Superior temporal gyrus (tissue), 1 donor: ENCODE measurements at regions not wholly inside any gene's neighbourhood (a gene's known extent, or its start where the extent isn't known, plus 50 kb on each side); places are given as distances from the start of the nearest gene placed in this dataset.
A peak's percentile ranks its signal among the peaks of the same experiment; 100 is the strongest.
"Not testable (repeated sequence)": the region's sequence is repeated elsewhere in the genome, so short reads cannot be mapped to it uniquely, and the experiment has no call there.

Experiments used
- DNase-seq: peaks from one replicate; pipeline ENCODE4 v3.0.0-alpha.2; 2016; ENCODE audit errors: extremely low spot score

DNA sequence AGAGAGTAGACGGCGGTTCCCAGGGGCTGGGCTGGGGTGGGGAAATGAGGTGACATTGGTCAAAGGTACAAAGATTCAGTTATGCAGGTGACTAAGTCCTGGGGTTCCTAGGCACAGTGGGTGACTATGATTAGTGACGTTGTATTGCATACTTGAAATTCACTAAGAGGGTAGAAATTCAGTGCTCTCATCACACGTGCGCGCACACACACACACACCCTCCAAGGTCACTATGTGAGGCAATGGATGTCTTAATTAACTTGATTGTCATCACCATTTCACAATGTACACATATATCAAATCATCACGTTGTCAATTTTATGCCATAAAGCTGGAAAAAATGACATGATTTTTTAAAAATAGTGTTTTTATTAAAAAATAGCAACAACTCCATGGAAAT is 92.9 kb upstream of the ALKAL2 start:
- no peak for DNase-seq

DNA sequence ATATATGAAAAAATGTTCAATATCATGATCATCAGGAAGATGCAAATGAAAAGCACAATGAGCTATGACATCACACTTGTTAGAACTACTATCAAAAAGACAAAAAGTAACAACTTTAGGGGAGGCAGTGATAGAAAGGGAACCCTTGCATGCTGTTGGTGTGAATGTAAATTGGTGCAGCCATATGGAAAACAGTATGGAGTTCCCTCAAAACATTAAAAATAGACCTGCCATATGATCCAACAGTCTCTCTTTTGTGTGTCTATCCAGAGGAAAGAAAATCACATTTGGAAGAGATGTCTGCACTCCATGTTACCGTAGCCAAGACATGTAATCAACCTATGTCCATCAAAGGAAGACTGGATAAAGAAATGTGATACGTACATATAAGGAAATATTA is 92.3 kb upstream of the ALKAL2 start:
- no peak for DNase-seq

GRCh38 chr2:379778-380177 is 91.9 kb upstream of the ALKAL2 start:
- no peak for DNase-seq

DNA sequence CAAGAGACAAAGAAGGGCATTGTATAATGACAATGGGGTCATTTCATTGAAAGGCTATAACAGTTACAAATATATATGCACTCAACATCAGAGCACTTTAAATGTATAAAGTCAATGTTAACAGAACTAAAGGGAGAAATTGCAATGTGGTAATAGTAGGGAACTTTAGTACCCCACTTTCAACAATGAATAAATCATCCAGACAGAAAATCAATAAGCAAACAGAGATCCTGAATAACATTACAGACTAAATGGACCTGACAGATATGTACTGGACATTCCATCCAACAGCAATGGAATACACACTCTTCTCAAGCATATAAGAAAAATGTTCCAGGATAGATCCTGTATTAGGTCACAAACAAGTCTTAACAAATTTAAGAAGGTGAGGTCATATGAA is 90.5 kb upstream of the ALKAL2 start:
- DNase-seq = no peak

DNA sequence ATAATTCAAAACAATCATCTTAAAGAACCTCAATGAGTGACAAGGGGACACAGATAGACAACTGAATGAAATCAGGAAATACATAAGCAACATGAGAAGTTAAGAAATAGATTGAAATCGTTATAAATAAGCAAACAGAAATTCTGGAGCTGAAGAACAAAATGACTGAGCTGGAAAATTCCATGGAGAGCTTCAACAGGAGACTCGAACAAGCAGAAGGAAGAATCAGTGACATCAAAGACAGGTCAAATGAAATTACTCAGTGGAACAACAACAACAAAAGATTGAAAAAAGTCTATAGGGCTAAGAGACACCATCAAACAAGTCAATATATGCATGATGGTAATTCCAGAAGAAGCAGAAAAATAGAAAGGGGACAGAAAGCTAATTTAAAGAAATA is 89.5 kb upstream of the ALKAL2 start:
- DNase-seq = no peak

DNA sequence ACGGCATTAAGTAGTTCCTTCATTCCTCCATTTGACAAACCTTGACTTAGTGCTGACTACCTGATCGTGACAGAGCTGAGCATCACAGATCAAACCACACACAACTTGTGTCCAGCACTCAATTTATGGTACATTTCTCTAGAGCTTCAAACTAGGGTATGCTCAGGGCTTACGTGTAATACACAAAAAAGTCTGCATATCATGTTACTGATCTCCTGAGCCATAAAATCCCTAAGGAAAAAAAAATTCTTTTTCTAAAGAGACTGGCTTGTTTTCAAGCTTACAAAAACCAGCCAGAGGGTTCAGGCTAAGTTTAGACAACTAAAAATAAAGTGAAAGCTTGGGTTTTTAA is 88.0 kb upstream of the ALKAL2 start:
- peak; percentile 28 for DNase-seq

DNA sequence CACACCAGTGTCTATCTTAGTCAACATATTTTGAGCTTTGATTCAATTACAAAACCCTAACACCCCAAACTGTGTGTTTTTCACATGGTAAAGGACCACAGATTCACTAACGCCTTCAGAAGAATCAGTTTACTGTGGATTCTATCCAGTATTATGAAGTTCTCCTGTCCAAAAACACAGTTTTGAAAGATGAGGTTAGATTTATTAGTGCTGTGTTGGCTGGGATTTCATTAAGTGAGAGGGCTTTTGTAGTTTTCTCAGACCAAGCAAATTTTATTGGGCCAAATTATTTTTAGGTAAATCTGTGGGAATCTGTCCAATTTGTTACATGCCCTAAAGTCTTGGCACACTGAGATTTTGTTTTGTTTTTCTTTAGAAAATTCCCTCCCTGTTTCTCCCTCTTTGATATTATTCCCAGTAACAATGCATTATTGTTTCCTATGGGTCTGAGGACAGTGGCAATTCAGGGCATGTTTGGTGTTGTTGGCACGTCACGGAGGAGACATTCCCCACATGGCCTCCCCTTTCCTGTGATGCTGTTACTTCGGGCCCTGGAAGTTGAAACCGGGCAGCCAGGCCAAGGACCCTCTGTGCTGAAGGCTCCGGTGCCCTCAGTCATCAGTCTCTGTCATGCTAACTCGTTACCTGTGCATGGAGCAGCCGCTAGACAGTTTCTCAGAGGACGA is 87.5 kb upstream of the ALKAL2 start:
- peak; percentile 64 for DNase-seq

DNA sequence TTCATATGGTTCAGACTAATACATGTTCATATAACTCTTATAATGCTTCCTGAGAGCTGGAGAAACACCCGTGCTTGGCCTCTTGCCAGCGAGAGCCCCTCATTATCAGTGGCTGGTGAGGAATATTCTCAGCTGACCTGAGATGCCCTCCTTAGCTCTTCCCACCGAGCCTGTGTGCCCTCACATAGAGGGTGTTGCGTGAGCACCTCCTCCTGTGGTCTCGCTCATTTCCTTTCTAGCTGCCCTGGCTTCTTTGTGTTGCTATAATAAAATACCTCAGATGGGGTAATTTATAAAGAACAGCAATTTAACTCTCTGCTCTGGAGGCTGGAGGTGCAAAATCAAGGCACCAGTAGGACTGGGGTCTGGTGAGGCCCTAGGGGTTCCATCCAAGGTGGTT is 80.5 kb upstream of the ALKAL2 start:
- DNase-seq = no peak

GRCh38 chr2:367246-367645 is 79.4 kb upstream of the ALKAL2 start:
- DNase-seq = no peak

- no peak for DNase-seq
Measured at GRCh38 chr2:366706-367105, 78.8 kb upstream of the ALKAL2 start.

DNA sequence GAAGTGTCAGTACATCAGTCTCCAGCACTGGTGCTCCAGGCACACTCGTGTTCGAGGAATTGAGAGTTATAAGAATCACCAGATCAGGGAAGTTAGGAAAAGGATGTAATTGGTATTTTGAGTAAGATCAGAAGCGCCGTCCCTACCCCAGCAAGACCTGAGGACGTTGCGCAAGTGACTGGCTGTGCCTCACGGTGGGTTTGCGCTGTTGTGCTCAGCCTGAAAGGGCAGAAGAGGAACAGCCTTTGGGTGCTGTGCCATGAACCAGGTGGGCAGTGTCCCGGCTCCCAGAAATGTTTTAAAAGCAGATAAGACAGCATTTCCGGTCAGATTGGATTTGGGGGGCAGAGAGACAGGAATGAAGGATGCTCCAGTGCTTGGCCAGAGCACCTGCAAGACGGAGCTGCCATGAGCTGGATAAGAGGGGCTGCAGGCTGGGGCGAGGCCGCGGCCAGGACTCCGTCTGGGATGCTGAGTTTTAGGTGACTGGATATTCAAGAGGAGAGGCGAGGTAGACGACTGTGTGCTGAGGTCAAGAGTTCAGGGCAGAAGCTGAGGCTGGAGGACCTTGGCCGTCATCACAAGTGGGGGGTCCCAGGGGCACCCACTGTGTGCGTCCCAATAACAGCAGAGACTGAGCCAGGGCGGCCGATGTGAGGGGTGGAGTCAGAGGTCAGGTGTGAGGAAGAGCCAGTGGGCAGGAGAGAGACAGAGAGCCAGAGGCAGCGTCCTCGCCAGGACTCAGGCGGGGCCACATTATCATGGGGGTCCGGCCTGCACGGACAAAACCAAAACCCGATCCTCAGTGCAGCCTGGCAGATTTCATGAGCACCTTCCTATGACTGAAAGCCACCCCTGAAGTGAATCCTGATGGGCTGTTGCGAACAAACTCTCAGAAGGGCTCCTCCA is 77.7 kb upstream of the ALKAL2 start:
- DNase-seq = no peak

GRCh38 chr2:363824-364470 is 76.1 kb upstream of the ALKAL2 start:
- no peak for DNase-seq

DNA sequence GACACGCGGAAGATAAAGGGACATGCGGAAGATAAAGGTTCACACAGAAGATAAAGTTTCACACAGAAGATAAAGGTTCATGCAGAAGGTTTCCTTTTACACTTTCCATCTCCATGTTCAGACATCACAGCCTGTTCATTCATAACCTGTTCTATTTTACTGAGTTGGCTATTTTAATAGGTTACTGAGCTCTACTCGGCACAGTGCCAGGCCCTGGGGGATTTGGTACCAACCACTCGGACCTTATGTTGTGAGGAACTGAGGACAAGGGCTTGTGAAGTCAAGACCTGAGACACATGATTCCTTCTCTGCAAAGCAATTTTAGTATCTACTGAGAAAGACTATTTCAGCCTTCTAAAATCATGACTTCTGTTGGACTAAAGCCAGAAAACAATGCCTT is 75.0 kb upstream of the ALKAL2 start:
- DNase-seq = no peak

DNA sequence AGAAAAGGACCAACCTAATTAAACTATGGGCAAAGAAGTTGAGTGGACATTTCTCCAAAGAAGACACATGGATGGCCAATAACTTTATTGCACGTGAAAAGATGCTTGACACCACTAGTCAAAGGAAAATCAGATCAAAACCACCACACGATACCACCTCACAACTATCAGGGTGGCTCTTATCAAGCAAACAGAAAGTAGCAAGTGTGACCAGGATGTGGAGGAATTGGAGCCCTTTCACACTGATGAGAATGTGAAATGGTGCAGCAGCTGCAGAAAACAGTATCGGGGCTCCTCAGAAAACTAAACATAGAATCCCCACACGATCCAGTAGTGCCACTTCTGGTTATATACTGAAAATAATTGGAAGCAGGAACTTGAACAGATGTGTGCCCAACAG is 72.2 kb upstream of the ALKAL2 start:
- no peak for DNase-seq

DNA sequence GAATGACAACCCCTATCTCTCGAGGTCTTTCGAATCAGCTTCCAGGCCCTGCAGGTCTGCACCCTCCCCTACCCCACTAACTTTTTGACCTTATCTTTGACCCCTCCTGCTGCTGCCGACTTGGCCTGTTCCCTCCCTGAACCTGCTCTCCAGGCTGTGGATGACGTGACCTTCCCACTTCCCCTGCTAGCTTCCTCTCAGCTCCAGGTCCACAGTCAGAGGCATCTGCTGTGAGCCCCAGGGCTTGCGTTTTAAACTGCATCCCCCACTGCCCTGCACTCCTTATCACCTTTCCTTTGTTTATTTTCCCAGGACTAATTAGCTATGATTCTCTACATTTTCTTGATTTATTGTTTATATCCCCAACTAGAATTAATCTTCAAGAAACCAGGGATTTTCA is 71.2 kb upstream of the ALKAL2 start:
- DNase-seq = no peak

- no peak for DNase-seq
Measured at GRCh38 chr2:357811-358210, 69.9 kb upstream of the ALKAL2 start.

GRCh38 chr2:356304-356703 is 68.4 kb upstream of the ALKAL2 start:
- DNase-seq = not testable (repeated sequence)

DNA sequence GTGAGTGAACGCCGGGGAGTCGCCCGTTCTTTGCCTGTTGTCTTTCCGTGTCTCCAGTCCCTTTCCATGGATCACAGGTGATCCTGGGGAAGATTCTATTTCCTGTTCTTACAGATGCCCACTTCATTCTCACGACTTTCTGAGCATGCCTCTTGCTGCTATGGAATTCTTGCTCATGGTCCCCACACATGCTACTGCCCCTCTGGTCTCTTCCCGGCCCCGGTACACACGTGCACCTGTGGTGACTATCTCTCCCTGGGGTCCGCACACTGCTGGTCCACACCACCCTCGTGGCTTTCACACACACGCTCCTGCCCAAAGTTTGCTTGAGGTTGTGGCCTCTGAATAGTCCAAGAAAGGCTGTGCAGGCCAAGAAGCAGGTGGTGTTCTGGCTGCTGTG is 67.9 kb upstream of the ALKAL2 start:
- DNase-seq = no peak

- no peak for DNase-seq
Measured at GRCh38 chr2:352696-353095, 64.8 kb upstream of the ALKAL2 start.

GRCh38 chr2:349390-349789 is 61.5 kb upstream of the ALKAL2 start:
- no peak for DNase-seq

GRCh38 chr2:348361-348916 is 60.5 kb upstream of the ALKAL2 start:
- DNase-seq = no peak

DNA sequence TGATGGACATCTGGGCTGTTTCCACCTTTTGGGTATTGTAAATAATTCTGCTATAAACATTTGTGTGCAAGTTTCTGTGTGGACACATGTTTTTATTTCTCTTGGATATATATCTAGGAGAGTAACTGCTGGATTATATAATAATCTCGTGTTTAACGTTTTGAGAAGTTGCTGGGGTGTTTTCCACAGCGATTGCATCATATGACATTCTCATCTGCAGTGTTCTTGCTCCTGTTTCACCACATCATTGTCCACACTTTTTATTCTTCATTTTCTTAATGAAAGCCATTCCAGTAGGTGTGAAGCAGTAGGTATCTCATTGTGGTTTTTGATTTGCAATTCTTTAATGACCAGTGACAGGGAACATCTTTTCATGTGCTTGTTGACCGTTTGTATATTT is 56.9 kb upstream of the ALKAL2 start:
- no peak for DNase-seq

DNA sequence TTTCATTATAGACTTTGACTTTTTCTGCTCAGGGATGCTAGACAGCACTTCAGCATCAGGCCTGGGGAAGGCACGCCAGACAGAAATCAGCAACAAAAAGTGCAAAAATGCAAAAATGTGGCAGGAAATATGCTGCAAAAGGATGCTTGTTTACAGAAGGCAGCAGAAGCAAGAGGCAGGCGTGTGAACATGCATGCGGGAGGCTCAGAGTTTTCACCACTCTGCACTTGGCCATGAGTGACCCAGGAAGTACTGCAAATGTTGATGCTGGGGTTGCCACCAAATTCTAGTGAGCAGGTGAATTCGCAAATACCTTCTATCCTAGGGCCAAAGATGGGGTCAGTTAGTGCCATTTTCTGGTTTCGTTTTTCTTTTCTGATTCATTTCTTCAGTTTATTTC is 55.5 kb upstream of the ALKAL2 start:
- no peak for DNase-seq
